Liver (tissue), 3 donors: ENCODE measurements at regions not wholly inside any gene's neighbourhood (a gene's known extent, or its start where the extent isn't known, plus 50 kb on each side); places are given as distances from the start of the nearest gene placed in this dataset.

Source experiments
- EGR1 ChIP-seq, 2 donors: IDR thresholded peaks; 2 replicates each; pipeline ENCODE4 v1.6.1; 2016 to 2018; ENCODE audit warnings: antibody characterized with exemption in 2 of 2, low read depth in 2 of 2
- GABPA ChIP-seq, 2 donors: IDR thresholded peaks in 1 of 2; conservative IDR thresholded peaks in 1 of 2; 2 replicates each; pipeline ENCODE4 v1.6.1; 2016; ENCODE audit warnings: antibody characterized with exemption in 2 of 2, mild to moderate bottlenecking in 1 of 2, moderate library complexity in 1 of 2
- JUND ChIP-seq, 2 donors: IDR thresholded peaks; 2 replicates each; pipeline ENCODE4 v1.6.1; 2016; ENCODE audit warnings: antibody characterized with exemption in 2 of 2
- RAD21 ChIP-seq, 2 donors: IDR thresholded peaks; 2 replicates each; pipeline ENCODE4 v1.6.1; 2016; ENCODE audit warnings: antibody characterized with exemption in 2 of 2, mild to moderate bottlenecking in 2 of 2
- RXRA ChIP-seq, 2 donors: IDR thresholded peaks; 2 replicates each; pipeline ENCODE4 v1.6.1; 2017 to 2018; ENCODE audit warnings: antibody characterized with exemption in 2 of 2, mild to moderate bottlenecking in 1 of 2
- SP1 ChIP-seq: IDR thresholded peaks from 2 replicates; pipeline ENCODE4 v1.6.1; 2018; ENCODE audit warnings: antibody characterized with exemption, mild to moderate bottlenecking
- TAF1 ChIP-seq: conservative IDR thresholded peaks from 2 replicates; pipeline ENCODE4 v1.6.1; 2016; ENCODE audit warnings: antibody characterized with exemption, mild to moderate bottlenecking
- TF ChIP-seq, protein P1 (sequence below): fragments of 150-350 bp; IDR thresholded peaks from 2 replicates; pipeline ENCODE4 v1.5.1; 2017; ENCODE audit warnings: improper control_type of control experiment, low read depth, low read length; ENCODE audit not compliant: missing input control
- TF ChIP-seq, protein P2 (sequence below): IDR thresholded peaks from 2 replicates; pipeline ENCODE4 v1.6.1; 2016; ENCODE audit warnings: antibody characterized with exemption
- TF ChIP-seq, protein P3 (sequence below): IDR thresholded peaks from 2 replicates; pipeline ENCODE4 v1.6.1; 2016; ENCODE audit warnings: antibody characterized with exemption, mild to moderate bottlenecking
- TF ChIP-seq, protein P4 (sequence below): IDR thresholded peaks from 2 replicates; pipeline ENCODE4 v1.6.1; 2016; ENCODE audit warnings: antibody characterized with exemption
- donor health status: healthy.
- donor health status: healthy.

DNA sequence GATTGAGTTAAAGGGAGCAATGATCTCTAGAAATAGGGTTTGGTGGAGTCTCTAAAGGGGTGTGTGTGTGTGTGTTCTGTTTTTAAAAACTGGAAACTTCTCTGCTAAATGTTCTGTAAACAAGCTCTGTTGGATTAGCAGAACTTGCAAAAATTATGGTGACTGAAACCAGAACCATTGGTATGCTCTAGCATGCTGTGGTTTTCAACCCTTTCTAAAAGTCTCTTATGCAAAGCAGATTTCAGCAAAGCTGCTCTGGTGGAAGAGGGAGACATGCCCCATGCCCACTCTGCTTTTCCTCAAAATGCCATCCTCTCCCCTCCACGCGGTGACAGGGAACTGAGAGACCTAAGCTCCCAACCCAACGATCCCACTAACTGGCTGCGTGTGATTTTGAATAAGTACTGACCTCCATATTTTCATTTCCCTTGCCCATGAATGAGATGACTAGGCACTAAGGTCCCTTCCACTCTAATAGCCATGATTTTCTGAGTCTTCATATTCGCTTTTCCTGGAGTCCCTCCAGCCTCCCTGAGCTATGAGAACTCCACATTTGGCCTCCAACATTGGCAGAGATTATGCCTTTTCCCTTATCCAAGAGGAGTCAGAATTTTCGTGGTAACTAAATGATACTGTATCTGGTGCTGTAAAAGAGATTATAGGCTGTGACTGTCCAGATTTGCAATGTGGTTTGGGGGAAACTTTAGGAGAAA lies 117.3 kb upstream of the PALS2 start:
- TF ChIP-seq, protein P1, sequence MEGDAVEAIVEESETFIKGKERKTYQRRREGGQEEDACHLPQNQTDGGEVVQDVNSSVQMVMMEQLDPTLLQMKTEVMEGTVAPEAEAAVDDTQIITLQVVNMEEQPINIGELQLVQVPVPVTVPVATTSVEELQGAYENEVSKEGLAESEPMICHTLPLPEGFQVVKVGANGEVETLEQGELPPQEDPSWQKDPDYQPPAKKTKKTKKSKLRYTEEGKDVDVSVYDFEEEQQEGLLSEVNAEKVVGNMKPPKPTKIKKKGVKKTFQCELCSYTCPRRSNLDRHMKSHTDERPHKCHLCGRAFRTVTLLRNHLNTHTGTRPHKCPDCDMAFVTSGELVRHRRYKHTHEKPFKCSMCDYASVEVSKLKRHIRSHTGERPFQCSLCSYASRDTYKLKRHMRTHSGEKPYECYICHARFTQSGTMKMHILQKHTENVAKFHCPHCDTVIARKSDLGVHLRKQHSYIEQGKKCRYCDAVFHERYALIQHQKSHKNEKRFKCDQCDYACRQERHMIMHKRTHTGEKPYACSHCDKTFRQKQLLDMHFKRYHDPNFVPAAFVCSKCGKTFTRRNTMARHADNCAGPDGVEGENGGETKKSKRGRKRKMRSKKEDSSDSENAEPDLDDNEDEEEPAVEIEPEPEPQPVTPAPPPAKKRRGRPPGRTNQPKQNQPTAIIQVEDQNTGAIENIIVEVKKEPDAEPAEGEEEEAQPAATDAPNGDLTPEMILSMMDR: no peak
- no peak for TF ChIP-seq RAD21 (IDR thresholded peaks at IDR 0.05)
- peak; percentile 9 for TF ChIP-seq SP1
- TF ChIP-seq TAF1: no peak
- no peak for TF ChIP-seq RXRA (IDR thresholded peaks at IDR 0.05)
- TF ChIP-seq, protein P2, sequence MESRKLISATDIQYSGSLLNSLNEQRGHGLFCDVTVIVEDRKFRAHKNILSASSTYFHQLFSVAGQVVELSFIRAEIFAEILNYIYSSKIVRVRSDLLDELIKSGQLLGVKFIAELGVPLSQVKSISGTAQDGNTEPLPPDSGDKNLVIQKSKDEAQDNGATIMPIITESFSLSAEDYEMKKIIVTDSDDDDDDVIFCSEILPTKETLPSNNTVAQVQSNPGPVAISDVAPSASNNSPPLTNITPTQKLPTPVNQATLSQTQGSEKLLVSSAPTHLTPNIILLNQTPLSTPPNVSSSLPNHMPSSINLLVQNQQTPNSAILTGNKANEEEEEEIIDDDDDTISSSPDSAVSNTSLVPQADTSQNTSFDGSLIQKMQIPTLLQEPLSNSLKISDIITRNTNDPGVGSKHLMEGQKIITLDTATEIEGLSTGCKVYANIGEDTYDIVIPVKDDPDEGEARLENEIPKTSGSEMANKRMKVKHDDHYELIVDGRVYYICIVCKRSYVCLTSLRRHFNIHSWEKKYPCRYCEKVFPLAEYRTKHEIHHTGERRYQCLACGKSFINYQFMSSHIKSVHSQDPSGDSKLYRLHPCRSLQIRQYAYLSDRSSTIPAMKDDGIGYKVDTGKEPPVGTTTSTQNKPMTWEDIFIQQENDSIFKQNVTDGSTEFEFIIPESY: no peak
- no peak for TF ChIP-seq JUND (IDR thresholded peaks at IDR 0.05)
- TF ChIP-seq, protein P3, sequence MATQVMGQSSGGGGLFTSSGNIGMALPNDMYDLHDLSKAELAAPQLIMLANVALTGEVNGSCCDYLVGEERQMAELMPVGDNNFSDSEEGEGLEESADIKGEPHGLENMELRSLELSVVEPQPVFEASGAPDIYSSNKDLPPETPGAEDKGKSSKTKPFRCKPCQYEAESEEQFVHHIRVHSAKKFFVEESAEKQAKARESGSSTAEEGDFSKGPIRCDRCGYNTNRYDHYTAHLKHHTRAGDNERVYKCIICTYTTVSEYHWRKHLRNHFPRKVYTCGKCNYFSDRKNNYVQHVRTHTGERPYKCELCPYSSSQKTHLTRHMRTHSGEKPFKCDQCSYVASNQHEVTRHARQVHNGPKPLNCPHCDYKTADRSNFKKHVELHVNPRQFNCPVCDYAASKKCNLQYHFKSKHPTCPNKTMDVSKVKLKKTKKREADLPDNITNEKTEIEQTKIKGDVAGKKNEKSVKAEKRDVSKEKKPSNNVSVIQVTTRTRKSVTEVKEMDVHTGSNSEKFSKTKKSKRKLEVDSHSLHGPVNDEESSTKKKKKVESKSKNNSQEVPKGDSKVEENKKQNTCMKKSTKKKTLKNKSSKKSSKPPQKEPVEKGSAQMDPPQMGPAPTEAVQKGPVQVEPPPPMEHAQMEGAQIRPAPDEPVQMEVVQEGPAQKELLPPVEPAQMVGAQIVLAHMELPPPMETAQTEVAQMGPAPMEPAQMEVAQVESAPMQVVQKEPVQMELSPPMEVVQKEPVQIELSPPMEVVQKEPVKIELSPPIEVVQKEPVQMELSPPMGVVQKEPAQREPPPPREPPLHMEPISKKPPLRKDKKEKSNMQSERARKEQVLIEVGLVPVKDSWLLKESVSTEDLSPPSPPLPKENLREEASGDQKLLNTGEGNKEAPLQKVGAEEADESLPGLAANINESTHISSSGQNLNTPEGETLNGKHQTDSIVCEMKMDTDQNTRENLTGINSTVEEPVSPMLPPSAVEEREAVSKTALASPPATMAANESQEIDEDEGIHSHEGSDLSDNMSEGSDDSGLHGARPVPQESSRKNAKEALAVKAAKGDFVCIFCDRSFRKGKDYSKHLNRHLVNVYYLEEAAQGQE: no peak
- TF ChIP-seq, protein P4, sequence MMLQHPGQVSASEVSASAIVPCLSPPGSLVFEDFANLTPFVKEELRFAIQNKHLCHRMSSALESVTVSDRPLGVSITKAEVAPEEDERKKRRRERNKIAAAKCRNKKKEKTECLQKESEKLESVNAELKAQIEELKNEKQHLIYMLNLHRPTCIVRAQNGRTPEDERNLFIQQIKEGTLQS: no peak
- no peak for TF ChIP-seq GABPA (IDR thresholded peaks at IDR 0.05 in 1 of 2, conservative IDR thresholded peaks at IDR 0.05 in 1 of 2)
- TF ChIP-seq EGR1 (IDR thresholded peaks at IDR 0.05; ENCODE audit: low read depth in 2 of 2): no peak
